PC-3 (cell line): ENCODE measurements at regions not wholly inside any gene's neighbourhood (a gene's known extent, or its start where the extent isn't known, plus 50 kb on each side); places are given as distances from the start of the nearest gene placed in this dataset.

Source experiments
- EZH2phosphoT487 ChIP-seq: fragments of 300-600 bp; sonication (generic); IDR thresholded peaks from 2 replicates; pipeline ENCODE4 v1.6.1; 2018; ENCODE audit warnings: mild to moderate bottlenecking, antibody characterized with exemption, low read length, borderline replicate concordance
- TF ChIP-seq, protein P1 (sequence below): fragments of 300-600 bp; sonication (generic); conservative IDR thresholded peaks from 2 replicates; pipeline ENCODE4 v1.5.1; 2017; ENCODE audit warnings: antibody characterized with exemption, low read depth, mild to moderate bottlenecking, low read length

- no peak for TF ChIP-seq EZH2phosphoT487
- TF ChIP-seq, protein P1, sequence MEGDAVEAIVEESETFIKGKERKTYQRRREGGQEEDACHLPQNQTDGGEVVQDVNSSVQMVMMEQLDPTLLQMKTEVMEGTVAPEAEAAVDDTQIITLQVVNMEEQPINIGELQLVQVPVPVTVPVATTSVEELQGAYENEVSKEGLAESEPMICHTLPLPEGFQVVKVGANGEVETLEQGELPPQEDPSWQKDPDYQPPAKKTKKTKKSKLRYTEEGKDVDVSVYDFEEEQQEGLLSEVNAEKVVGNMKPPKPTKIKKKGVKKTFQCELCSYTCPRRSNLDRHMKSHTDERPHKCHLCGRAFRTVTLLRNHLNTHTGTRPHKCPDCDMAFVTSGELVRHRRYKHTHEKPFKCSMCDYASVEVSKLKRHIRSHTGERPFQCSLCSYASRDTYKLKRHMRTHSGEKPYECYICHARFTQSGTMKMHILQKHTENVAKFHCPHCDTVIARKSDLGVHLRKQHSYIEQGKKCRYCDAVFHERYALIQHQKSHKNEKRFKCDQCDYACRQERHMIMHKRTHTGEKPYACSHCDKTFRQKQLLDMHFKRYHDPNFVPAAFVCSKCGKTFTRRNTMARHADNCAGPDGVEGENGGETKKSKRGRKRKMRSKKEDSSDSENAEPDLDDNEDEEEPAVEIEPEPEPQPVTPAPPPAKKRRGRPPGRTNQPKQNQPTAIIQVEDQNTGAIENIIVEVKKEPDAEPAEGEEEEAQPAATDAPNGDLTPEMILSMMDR: no peak
Measured at GRCh38 chr10:106078895-106079576, 1085.5 kb downstream of the SORCS1 start.
